Neural cell (in vitro differentiated cells): ENCODE measurements at regions not wholly inside any gene's neighbourhood (a gene's known extent, or its start where the extent isn't known, plus 50 kb on each side); places are given as distances from the start of the nearest gene placed in this dataset.

Experiments
- EP300 ChIP-seq: fragments of 450-650 bp; conservative IDR thresholded peaks from 2 replicates; pipeline ENCODE4 v1.6.1; 2014; ENCODE audit warnings: antibody characterized with exemption, mild to moderate bottlenecking, moderate library complexity; ENCODE audit not compliant: poor library complexity, severe bottlenecking
- EZH2 ChIP-seq: fragments of 200-600, 300-800 bp; shearing (Covaris generic), sonication (generic); IDR thresholded peaks from 2 replicates; pipeline ENCODE4 v1.6.1; 2014; ENCODE audit warnings: antibody characterized with exemption, low read length, borderline replicate concordance, mild to moderate bottlenecking; ENCODE audit not compliant: insufficient read depth, poor library complexity, severe bottlenecking
- MXI1 ChIP-seq: fragments of 450-650 bp; conservative IDR thresholded peaks from 2 replicates; pipeline ENCODE4 v1.6.1; 2014; ENCODE audit warnings: antibody characterized with exemption, mild to moderate bottlenecking; ENCODE audit not compliant: poor library complexity, severe bottlenecking
- POLR2AphosphoS5 ChIP-seq: IDR thresholded peaks from 2 replicates; pipeline ENCODE4 v1.6.1; 2012
- RAD21 ChIP-seq: fragments of 450-650 bp; conservative IDR thresholded peaks from 2 replicates; pipeline ENCODE4 v1.6.1; 2014; ENCODE audit warnings: antibody characterized with exemption, mild to moderate bottlenecking, moderate library complexity
- TAF1 ChIP-seq: IDR thresholded peaks from 2 replicates; pipeline ENCODE4 v1.6.1; 2012; ENCODE audit warnings: low read depth
- TF ChIP-seq, protein P1 (sequence below): fragments of 450-650 bp; IDR thresholded peaks from 2 replicates; pipeline ENCODE4 v1.5.1; 2014; ENCODE audit warnings: antibody characterized with exemption, mild to moderate bottlenecking, moderate library complexity; ENCODE audit not compliant: poor library complexity, severe bottlenecking

- TF ChIP-seq, protein P1, sequence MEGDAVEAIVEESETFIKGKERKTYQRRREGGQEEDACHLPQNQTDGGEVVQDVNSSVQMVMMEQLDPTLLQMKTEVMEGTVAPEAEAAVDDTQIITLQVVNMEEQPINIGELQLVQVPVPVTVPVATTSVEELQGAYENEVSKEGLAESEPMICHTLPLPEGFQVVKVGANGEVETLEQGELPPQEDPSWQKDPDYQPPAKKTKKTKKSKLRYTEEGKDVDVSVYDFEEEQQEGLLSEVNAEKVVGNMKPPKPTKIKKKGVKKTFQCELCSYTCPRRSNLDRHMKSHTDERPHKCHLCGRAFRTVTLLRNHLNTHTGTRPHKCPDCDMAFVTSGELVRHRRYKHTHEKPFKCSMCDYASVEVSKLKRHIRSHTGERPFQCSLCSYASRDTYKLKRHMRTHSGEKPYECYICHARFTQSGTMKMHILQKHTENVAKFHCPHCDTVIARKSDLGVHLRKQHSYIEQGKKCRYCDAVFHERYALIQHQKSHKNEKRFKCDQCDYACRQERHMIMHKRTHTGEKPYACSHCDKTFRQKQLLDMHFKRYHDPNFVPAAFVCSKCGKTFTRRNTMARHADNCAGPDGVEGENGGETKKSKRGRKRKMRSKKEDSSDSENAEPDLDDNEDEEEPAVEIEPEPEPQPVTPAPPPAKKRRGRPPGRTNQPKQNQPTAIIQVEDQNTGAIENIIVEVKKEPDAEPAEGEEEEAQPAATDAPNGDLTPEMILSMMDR: no peak
- TF ChIP-seq EP300 (no peak), EZH2 (no peak), TAF1 (no peak), RAD21 (no peak), POLR2AphosphoS5 (no peak), MXI1 (no peak)
These were observed 131.7 kb downstream of the TEX36 start for GRCh38 chr10:125551247-125551646.
